Islet precursor cell (in vitro differentiated cells): ENCODE measurements at regions not wholly inside any gene's neighbourhood (a gene's known extent, or its start where the extent isn't known, plus 50 kb on each side); places are given as distances from the start of the nearest gene placed in this dataset.
"Not testable (repeated sequence)": the region's sequence is repeated elsewhere in the genome, so short reads cannot be mapped to it uniquely, and the experiment has no call there.

Experiments
- DNase-seq: peaks from one replicate; pipeline ENCODE4 v3.0.0-alpha.2; 2018

DNA sequence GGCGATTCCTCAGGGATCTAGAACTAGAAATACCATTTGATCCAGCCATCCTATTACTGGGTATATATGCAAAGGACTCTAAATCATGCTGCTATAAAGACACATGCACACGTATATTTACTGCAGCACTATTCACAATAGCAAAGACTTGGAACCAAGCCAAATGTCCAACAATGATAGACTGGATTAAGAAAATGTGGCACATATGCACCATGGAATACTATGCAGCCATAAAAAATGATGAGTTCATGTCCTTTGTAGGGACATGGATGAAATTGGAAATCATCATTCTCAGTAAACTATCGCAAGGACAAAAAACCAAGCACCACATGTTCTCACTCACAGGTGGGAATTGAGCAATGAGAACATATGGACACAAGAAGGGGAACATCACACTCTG, 93.1 kb upstream of the NT5E start:
- not testable (repeated sequence) for DNase-seq

DNA sequence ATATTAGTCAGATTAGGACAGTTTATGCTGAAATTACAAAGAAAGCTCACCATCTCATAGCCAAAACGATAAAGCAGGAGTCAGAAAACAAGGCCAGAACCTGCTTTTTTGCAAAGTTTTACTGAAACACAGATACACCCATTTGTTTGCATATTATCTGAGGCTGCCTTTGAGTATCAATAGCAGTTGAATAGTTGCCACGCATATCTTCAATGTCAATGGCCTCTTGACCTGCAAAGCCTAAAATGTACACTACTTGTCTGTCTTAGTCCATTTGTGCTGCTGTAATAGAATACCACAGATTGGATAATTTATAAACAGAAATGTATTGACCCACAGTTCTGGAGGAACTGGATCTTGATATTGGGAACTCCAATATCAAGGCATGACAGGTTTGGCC, 94.1 kb upstream of the NT5E start:
- no peak for DNase-seq

DNA sequence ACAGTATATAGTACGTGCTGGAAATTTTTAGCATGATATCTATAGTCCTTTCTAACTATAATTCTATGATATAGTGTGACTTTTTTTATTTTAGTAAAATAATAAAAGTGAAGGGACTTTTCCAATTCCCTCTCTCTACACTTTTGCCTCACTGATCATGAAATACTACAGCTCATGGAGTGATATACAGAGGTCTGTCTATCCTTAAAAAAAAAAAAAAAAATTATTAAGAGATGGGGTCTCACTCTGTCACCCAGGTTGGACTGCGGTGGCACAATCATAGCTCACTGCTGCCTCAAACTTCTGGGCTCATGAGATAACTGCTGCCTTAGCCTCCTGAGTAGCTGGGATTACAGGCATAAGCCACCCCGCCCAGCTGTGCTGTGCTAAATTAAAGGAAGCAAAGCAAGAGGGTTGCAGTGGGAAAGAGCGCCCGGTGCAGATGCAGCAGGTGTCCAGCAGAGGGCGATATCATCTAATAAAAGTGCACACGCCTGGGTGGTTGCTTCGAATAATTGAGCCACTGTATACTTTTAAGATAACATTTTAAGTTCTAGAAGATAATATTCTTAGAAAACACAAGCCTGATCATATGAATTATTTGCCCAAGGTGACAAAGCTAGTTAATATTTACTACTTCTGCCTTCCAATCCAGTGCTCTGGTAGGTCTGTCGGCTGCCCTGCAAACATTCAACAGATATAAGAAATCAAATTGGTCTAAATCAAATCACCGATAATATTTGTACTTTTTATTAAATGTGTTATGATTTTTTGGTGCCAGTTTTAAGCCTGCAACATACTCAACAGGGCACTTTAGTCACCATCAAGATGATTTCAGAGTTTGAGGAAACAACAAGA, 94.9 kb upstream of the NT5E start:
- peak; percentile 87 for DNase-seq

DNA sequence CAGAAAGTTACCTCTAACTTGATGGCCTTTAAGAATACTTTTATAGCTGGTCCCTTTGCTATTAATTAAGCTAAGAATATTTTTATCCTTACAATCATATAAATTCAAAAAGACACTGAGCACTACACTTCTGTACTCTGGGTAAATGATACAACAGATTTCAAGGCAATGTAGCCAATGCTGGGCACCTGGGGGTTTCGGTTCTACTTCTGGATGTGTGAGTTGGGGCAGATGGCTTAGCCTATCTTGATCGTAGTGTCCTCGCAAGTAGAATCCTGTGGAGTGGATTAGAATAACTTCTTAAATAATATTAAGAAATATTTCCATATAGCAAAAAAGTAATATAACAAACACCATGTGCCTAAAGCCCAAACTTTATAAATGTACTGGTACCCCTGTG, 96.9 kb upstream of the NT5E start:
- no peak for DNase-seq

DNA sequence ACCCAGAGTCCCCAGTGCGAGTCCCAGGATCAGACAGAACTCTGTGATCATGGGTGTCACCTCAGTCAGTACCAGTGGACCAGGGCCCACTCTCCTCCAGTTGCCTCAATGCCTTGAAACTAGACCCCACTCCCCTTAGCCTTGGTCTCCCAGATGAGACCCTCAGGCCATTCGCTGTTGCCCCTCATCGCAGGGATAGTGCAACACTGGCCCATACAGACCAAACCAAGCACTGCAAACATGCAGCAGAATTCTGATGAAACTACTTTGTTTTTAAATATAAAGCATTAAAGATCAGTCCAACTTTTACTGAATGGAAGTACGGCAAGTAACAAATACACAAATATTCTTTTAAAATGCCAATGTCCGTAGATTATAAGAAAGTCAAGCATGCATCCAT, 101.2 kb upstream of the NT5E start:
- DNase-seq = no peak

DNA sequence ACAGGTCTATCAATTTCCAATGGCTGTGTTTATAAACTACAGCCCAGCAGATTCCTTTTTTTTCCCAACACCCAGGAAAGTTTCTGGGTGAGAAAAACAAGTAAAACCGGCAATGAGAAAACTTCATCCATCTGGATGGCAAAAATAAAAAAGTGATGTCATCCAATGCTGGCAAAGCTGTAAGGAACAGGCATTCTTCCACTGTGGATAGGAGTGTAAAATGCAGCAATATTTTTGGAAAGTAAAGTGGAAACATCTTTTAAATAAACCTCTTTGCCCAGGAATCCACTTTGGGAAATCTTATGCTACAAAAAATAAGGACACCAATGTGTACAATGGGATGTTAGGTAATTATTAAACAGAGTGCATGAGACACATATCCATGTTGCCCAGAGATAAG, 102.1 kb upstream of the NT5E start:
- DNase-seq = no peak

DNA sequence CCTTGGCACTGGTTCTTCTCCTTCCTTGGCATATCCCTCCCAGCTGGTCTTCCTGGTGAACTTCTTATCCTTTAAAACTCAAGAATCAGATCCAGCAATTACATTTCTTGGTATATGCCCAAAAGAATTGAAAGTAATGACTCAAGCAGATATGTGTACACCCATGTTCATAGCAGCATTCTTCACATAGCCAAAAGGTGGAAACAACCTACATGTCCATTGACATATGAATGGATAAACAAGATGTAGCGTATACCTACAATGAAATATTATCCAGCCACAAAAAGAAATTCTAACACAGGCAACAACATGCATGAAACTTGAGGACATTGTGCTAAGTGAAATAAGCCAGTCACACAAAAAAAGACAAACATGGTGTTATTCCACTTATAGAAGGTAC, 103.7 kb upstream of the NT5E start:
- no peak for DNase-seq

DNA sequence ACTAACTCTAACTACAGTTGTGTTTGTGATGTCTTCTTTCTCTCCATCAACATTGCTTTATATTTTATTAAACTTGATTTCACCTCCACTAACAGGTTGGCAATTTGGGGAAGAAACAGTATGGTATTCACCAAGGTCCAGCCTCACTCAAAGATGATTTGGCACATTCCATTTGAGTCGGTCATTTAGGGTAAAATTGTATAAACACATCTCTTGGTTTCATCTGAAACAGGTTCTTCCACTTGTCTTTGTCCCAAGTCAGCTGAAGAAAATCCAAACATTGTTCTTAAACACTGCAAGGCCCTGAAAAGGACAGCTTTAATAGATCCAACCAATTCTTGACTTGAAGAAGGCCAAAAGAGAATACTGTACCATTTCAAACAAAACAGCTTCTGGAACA, 104.9 kb upstream of the NT5E start:
- no peak for DNase-seq

DNA sequence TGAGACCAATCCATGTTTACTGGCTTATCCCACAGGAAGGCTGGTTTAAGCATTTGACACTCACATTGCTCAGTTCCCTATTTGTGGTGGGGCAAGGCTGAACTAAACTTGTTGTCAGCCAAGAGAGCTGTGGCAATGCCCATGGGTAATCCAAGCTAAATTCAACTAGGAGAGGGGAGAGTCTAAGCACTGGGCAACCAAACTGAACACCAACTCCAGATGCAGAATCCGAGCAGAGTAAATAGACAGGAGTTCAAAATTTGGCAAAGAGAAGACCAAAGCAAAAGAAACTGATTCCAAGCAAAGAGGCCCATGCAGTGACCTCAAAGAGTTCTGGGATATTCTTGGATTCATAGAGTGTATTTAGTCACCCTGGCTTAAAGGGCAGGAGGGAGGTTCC, 106.5 kb upstream of the NT5E start:
- DNase-seq = no peak

DNA sequence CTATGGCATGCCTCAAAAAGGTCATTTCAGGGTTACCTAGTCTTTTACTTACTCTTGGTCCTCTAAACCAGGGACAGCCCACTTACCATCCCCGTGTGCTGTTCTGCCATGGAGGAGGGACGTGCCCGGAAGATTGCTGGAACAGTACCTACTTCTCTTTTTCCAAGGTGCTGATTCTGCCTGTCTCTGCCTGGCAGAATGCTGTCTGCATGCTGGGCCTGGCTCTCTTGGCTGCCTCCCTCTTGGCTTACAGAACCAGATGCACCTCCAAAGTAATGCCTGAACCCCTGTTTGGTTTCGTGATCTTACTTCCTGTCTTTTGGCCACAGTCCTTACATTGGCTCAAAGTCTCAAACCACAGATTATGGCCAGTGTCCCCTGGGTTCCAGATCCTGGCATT, 120.7 kb upstream of the NT5E start:
- DNase-seq = no peak

DNA sequence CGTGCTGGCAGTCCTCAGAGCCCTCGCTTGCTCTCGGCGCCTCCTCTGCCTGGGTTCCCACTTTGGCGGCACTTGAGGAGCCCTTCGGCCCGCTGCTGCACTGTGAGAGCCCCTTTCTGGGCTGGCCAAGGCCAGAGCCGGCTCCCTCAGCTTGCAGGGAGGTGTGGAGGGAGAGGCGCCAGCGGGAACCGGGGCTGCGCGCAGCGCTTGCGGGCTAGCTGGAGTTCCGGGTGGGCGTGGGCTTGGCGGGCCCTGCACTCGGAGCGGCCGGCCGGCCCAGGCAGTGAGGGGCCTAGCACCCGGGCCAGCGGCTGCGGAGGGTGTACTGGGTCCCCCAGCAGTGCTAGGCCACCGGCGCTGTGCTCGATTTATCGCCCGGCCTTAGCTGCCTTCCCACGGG, 124.1 kb upstream of the NT5E start:
- DNase-seq = not testable (repeated sequence)

DNA sequence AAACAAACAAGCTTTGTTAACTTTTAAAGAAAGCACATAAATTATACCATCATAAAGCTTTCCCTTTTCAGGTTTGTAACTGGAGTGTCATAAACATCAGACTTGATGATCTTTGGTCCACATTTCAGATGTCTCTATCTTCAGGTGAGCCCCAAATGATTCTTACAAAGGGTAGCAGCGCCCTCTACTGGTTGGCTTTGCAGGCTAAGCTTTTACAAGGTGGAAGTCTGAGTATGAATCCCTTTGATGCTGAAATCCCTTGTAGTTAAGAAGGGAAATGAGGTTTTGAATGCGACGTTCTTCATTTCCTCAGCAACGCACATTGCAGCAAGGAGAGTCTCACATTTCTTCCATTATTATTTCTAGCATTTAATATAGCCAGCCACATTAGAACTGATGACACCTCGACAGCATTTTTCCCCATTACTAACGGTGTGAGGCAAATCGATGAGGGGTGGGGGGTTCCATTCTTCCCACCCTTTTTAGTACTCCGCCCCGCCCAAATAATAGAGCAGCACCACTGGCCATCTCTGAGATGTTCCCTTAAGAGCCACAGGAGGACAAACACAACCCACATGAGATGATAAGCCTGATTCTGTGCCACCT, 126.3 kb upstream of the NT5E start:
- DNase-seq = peak; percentile 84

DNA sequence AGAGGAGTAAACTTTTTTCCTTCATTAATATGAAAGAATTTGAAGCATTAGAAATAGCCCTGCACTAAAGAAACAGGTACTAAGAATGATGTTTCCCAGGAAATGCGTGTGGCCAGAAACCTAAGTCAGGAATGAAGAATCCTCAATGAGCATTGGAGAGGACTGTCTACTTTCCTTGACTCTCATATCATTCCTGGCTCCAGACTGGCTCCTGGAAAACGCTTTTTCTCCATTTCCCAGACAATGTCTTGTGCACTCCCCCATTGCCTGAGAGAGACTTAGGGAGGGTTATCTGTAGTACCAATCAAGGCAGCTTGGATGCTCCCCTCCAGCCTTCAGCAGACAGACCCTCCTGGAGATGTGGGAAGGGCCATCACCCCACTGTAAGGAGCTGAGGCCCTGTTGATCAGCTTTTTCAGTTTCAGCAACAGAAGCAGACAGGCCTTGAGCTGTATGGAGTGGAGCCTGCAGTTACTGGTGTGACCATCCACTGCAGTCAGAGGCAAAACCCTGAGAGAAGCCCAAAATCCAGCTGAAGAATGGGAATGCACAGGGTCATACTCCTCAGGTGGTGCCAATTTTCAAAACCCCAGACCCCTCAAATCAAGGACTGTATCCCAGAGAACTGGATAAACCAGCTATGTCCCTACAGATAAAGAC, 127.3 kb upstream of the NT5E start:
- DNase-seq = no peak

DNA sequence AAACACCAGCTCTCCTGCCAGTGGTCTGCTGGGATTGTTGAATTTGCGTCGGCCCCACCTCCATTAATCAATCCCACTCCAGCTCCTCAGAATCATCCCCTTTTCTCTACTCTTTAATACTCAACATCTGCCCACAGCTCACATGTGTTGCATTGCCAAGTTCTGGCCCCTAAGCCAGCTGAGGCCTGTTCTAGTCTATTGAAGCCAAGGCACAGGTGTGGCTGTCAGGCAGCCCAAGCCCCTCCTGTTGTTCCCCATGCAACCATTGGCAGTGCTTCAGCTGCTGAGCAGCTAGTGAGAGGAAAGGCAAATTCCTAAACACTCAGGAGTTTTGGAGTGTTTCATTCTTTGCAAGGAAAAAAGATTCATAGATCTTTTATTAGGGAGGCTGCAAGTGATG, 128.0 kb upstream of the NT5E start:
- no peak for DNase-seq

DNA sequence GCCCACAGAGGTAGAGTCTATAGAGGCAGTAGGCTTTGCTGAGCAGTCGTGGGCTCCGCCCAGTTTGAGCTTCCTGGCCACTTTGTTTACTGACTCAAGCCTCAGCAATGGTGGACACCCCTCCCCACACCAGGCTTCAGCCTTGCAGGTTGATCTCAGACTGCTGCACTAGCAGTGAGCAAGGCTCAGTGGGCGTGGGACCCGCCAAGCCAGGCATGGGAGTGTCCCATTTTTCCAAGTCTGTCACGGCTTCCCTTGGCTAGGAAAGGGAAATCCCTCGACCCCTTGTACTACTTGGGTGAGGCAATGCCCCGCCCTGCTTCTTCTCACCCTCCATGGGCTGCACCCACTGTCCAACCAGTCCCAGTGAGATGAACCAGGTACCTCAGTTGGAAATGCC, 135.3 kb upstream of the NT5E start:
- DNase-seq = no peak

DNA sequence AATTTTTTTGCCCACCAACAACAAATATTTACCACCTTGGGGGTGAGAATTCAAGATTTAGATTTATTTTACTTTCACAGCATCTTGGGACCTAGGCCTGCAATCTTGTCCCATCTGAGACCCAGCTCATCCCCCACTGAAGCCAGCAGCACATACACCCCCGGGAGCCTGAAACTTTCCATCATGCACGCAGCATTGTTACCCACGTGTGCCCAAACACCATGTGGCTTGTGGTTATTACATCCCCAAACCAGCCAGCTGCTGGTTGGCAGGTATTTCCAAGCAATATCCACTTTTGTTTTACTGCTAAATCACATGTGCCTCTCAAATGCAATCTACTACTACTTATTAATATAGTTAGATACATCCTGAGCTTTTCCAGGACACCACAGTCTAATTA, 149.3 kb upstream of the NT5E start:
- DNase-seq = no peak

DNA sequence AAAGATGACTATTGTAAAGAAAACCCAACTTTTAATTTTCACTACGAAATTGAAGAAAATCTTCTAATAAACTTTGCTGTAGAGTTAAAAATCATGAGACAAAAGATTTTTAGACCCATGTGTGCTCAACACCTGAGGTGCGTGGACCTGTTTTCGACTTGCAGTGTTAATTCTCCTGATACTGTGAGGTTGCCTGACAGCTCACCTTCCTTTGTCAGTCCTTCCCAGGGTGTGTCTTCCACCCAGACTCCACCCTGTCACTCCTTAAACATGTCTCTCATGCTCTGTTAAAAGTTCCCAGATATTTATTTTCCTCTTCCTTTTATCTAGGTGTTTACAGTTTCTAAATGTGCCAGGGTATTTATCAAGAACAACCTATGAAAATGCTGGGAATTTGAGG, 151.3 kb upstream of the NT5E start:
- DNase-seq = no peak

DNA sequence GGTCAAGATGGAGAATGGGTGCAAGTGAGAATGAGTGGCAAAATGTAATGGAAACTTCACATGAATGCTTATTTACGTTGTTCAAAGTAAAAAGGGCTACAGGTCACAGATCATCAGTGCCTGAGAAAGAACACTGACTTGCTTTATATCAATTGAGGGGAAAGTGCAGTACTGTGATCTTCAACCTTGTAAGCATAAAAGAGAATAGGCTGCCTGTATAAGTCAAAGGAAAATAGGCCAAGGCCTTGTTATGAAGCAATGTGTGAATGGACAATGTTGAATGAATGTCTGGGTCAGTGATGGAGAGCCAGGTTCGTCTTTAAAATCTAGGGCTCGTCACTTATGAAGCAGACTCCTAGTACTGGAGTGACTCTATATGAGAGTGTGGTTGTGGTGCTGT, 158.6 kb upstream of the NT5E start:
- no peak for DNase-seq

DNA sequence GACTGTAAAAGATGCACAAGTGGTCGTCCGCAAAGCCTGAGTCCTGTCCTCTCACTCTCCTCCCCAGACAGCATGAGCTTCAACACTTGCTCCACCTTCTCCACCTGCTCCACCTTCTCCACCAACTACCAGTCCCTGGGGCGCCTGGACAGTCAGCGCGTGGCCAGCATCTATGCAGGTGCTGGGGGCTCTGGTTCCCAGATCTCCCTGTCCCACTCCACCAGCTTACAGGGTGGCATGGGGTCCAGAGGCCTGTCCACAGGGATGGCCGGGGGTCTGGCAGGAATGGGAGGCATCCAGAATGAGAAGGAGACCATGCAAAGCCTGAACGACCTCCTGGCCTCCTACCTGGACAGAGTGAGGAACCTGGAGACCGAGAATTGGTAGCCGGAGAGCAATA, 162.2 kb upstream of the NT5E start:
- no peak for DNase-seq

DNA sequence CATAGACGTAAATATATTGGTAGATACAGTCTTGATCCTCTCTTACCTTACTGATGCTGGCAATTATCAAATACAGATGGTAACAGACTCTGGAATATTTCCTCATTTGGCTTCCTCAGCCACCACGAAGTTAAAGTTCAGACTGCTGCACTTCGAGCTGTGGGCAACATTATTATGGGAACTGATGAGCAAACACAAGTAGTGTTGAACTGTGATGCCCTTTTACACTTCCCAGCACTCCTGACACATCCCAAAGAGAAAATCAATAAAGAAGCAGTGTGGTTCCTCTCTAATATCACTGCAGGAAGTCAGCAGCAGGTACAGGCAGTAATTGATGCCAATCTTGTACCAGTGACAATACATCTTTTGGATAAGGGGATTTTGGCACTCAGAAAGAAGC, 162.7 kb upstream of the NT5E start:
- no peak for DNase-seq

DNA sequence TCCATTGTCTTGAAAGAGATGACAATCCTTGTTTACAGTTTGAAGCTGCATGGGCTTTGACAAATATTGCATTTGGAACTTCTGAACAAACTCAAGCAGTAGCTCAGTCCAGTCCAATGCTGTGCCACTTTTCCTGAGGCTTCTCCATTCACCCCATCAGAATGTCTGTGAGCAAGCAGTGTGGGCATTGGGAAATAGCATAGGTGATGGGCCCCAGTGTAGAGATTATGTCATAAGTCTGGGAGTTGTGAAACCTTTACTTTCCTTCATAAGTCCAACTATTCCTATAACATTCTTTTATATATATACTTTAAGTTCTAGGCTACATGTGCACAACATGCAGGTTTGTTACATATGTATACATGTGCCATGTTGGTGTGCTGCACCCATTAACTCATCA, 163.4 kb upstream of the NT5E start:
- not testable (repeated sequence) for DNase-seq

DNA sequence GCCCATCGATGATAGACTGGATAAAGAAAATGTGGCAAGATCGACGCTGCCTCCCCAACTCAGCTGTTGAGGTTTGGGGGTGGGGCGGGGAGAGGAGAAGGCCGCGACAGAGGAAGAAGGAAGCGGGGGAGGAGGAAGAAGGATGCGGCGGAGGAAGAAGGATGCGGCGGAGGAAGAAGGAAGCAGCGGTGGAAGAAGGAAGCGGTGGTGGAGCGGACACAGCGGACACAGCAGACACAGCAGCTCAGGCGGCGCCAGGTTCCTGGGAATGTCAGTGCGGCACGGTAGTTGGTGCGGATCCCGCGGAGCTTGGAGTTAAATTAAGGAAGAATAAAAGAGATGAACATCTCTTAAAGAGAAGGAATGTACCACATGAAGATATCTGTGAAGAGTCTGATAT, 163.9 kb upstream of the NT5E start:
- no peak for DNase-seq

DNA sequence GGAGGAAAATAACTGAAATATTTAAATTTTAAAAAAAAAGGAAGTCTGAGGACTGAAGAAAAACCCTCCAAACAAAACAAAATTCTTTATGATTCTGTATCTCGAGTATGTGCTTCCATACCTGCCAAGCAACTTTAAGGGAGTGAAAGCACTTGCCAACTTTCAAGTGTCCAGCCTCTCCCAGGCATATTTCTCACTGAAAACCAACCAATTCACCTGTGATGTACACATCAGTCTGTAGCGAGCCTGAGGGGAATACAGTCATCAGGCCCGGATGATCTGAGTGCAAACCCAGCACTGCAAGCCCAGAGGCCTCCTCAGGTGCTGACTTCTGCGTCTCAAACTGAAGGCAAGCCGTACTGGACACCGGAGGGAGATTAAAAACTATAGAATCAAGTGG, 164.8 kb upstream of the NT5E start:
- no peak for DNase-seq

DNA sequence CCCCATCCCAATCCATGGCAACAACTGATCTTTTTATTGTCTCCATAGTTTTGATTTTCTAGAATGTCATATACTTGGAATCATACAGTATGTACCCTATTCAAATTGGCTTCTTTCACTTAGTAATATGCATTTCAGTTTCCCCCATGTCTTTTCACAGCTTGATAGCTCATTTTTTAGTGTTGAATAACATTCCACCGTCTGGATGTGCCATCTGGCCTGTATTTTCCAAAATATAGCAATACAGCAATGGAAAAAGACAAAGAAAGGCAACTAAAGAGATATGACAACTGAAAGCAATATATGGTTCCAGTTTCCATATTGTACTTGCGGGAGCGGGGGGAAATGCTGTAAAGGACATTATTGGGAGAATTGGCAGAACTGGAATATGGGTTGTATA, 166.4 kb upstream of the NT5E start:
- no peak for DNase-seq
